HG03521 (cell line): ENCODE measurements at regions not wholly inside any gene's neighbourhood (a gene's known extent, or its start where the extent isn't known, plus 50 kb on each side); places are given as distances from the start of the nearest gene placed in this dataset.

Source experiments
- ATAC-seq: cut with Tn5 transposase; IDR thresholded peaks from one replicate; pipeline ENCODE4 v1.9.1; 2021; ENCODE audit warnings: mild to moderate bottlenecking, moderate library complexity; ENCODE audit not compliant: unreplicated experiment

DNA sequence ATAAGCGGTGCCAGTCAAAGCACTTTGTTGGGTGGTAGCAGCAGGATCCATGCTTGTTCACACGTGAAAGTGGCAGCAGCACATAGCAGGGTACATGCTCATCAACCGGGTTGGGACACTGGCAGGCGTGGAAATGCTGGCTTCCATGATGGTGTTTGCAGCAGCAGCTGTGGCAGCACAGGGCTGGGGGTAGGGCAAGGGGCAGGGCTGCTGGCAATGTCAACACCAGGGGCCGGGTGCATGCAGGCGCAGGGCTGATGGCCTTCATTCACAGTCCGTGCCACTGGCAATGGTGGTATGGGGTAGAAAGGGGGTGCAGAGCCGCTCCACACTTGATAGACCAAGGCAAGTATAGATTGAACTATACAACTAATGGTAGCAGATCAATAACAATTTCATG lies 374.7 kb upstream of the FAM241A start:
- no peak for ATAC-seq

DNA sequence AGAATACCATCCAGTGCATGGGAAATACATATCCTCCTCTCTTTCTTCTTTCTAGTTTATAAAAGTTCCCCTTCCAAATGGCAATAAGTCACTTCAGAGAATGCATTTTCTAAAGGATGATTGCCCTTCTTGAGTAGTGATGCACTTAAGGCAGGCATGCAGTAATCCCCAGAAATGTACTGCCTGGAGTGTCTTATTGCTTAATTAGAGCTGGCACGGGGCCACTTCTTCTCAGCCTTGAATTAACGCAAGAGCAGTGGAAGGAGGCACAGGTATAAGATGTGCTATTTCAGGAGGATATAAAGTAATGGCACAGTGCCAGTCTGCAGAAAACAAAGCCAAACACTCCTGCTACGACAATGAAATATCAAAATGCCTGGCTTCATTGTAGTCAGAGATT lies 371.4 kb upstream of the FAM241A start:
- no peak for ATAC-seq

DNA sequence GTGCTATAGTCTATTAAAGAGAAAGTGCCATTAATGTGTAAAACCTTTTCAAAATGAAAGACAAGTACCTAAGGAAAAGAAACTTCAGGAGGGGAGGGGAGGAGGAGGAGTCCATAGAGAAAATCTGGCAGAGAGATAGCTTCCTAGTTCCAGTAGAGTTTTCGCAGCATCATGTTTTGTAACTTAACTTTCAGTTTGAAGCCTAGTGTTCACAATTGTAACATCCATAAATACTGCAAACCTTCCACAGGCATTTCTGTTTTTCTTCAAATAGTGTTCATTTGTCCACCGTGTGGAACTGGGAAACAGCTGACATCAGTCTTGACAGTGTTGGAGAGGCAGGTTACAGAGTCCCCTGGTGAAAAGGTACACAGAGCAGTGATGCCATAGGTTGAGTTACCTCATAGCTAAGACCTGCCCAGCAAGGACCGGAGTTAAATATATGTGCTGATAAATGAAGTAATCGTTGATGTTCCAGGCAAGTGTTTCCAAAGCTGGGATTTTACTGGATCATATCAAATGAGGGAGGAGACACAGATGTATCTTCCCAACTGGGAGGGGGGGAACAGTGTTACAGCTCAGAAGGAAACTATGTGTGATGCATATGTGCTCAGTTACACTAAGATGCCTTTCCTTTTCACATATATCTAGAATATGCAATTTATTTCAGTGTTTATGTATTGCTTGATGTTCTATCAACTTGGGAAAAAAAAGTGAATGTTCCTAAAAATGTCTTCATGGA lies 369.5 kb upstream of the FAM241A start:
- no peak for ATAC-seq

DNA sequence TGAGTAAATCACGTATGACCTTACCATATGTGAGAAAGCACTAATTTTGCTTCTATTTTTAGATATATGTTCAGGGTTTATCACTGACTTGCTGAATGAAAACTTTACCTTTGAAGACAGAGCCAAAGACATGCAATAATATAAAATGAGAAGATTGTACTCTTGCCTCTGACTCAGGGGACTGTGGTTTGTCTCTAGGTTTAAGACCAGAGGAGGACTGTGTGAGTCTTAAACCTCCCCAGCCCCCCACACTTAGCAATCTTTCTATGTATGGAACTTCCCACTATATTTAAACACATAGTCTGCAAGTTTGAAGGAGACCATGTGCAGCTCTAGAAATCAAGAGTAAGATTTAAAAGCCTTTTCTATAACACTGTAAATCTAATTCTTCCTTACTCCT lies 368.7 kb upstream of the FAM241A start:
- ATAC-seq, result no peak

DNA sequence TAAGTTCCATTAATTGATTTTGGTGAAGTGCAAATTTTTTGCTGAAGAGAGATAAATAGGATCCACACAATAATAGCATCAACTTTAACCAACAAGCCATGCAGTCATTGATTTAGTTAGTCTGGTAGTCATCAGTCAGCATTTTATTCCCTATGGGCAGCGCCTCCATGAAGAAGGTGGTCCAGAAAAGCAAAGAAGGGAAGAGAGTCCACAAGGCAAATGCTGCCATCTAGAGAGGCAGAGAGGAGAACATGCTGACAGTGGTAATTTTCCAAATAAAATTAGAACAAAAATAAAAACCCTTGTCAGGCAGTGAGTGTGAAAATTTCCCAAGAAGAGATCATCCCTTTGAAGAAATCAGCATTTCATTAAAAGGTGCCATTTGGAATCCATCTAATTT lies 366.7 kb upstream of the FAM241A start:
- no peak for ATAC-seq

DNA sequence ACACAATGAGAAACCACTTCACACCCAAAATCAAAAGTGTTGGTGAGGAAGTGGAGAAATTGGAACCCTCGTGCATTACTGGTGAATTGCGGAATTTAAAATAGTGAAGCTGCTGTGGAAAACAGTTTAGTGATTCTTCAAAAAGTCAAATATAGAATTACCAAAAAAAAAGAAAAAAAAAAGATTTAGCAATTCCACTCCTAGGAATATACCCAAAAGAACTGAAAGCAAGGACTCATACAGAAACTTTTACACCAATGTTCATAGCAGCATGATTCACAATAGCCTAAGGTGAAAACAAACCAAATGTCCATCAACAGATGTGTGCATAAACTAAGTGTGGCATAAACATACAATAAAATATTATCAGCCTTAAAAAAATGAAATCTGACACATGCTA lies 364.3 kb upstream of the FAM241A start:
- ATAC-seq, result no peak

DNA sequence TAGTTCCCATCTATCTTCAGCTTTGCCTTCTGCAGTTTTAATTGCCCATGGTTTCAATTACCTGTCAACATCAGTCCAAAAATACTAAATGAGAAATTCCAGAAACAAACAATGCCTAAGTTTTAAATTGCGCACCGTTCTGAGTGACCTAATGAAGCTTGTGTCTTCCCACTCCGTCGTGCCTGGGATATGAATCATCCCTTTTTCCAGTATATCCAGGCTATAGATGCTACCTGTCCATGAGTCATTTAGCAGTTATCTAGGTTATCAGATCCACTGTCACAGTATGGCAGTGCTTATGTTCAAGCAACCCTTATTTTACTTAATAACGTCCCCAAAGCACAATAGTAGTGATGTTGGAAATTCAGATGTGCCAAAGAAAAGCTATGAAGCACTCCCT lies 363.6 kb upstream of the FAM241A start:
- no peak for ATAC-seq

DNA sequence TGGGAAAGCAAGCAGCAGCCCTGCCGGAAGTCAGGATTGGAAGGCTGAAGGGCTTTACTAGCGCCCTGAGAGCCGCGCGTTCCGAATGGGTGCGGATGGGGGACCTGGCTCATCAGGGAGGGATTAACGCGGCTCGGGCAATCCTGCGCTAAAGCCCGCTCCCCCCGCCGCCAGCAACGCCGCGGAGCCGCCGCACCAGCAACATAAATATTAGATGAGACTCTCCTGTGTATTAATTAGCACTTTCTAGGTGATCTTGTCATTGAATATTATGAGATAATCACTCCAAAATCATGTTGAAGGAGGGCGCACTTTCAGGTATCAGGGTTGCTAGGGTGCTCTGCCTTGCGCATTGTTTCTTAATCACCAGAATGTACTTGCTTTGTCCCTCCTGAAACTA lies 357.2 kb upstream of the FAM241A start:
- no peak for ATAC-seq

DNA sequence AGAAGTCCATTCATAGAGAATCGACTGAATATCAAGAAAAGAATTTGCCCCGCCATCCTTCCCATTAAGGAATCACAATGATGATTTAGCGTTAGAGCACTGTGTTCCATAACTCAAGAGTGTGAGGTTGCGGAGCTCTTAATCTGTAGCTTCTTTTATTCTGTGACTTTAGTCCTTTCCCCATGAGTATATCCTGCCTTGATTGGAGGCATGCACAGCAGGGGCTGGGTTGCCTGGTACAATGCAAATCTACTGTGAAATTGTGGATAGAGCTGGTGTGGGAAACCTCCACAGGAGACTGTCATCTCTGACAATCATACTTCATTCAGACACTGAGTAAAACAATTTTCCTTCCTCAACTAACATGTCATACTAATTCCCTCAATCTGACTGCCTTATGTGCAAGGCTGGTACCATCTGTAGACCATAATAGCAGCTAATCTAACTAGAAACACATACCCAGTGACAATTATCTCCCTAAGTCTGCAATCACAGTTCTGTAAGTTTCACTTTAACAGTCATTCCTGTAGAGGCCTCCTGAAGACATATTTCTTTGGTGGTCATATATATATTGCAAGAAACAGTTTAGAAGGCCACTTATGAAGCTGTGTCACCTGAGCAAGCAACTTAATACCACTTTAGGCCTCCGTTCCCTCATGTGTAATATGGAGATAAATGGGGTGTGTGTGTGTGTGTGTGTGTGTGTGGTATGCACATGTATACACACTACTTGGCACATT lies 355.2 kb upstream of the FAM241A start:
- ATAC-seq, result no peak

DNA sequence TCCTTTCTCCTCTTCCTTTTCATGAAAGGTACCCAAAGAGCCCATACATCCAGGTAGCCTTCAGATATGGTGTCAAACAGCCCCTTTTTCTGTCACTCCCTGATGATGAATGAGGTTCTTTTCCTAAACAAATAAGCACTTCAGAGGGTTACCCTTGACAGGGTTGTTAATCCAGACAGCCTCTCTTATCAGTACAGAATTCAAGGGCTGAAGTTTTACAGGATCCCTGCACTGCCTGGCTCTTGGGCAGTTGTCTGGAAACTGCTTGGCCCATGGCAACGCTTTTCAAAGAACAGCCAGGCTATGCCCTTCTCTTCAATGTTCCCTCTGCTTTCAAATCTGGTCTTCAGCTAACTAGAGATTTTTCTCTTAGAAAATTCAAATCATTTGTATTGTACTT lies 352.6 kb upstream of the FAM241A start:
- no peak for ATAC-seq

DNA sequence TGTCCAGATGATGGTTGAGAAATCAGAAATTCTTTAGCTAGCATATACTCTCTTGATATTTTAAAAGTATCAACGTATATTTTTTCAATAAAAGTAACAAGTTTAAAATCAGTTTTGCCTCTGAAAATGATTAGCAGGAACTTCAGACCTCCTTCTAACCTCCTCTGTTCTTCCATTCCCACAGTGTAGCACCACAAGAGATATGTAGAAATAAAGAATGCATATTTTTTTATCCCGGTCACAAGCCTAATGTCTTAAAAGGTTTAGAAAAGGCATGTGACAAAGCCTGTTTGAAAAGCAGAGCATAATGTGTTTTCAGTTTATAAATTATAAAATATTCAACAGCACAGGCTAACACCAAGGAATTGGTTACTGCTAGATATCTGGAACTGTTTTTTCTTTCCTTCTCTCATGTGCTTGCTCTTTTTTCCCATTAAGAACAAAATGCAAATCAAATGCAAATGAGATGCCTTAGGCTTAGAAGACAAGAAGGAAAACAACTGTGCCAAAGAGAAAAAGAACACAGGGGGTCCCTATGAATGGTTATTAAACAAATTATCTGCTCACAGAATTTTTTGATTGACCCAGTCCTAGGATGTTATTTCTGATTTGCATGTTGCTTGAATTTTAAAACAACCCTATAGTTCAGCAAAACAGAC lies 351.7 kb upstream of the FAM241A start:
- ATAC-seq, result no peak

DNA sequence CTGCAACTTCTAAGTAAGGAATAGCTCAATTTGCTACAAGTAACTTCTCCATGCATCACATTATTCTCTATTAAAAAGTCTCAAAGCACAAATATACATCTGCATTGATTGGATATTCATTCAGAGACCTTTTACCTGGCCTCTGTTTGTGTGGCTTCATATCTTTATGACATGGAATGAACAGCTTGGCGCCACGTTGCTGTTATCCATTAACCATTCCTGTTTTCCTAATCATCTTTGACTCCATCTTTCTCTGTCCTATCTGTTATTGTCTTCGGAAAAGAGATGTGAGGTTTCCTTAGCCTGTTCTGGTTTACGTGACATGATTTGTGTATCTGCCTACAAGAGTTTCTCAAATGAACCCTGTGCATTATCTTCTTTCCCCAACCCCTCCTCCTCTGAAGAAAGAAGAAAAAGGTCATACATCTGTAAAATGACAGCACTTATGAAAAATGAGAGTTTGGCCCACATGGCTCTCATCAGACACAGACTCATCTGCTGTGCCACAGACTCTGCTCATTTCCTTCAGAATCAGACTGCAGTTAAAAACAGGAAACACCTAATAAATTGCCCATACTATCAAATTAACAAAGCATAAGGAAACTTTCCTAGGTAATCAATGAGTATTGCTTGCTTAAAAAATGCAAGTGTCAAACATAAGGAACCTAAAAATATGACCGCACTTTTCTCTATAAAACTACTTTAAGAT lies 347.6 kb upstream of the FAM241A start:
- no peak for ATAC-seq

DNA sequence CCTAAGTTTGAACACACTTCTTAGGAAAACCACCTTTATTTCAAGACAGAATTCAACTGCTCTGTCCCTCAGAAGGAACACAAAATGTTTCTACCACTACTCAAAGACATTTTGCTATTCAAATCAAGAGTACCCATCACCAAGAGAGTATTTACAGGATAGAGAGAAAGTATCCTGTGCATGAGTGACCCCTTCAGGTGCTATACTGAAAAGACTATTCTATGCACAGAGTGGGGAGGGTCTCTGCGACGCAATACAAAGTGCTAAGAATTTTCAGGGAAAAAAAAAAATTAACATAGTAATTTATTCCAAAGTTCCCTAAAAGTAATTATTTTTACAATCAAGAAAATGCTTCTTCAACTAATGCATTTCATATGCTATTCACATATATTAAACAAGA lies 346.4 kb upstream of the FAM241A start:
- ATAC-seq, result no peak

DNA sequence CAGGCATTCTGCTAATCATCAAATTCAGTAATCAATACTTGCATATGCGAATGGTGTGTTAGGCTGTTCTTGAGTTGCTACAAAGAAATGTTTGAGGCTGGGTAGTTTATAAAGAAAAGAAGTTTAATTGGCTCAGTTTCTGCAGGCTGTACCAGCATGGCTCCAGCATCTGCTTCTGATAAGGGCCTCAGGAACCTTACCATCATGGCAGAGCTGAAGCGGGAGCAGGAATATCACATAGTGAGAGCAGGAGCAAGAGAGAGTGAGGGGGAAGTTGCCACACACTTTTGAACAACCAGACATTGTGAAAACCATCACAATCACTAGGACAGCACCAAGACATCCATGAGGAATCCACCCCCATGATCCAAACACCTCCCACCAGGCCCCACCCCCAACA lies 344.7 kb upstream of the FAM241A start:
- no peak for ATAC-seq

DNA sequence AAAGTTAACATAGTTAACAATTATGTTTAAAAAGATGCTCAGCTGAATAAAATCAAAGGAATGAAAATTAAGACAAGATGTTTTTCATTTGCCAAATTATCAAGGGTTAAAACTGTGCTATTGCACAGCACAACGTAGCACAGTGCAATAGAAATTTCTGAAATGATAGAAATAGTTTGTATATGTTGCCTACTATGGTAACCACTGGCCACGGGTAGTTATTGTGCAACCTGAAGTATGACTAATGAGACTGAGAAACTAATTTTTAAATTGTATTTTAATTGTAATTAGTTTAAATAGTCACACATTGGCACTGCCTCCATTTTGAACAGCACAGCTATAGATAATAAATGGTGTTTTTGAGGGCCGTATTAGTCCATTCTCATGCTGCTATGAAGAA lies 343.1 kb upstream of the FAM241A start:
- no peak for ATAC-seq

DNA sequence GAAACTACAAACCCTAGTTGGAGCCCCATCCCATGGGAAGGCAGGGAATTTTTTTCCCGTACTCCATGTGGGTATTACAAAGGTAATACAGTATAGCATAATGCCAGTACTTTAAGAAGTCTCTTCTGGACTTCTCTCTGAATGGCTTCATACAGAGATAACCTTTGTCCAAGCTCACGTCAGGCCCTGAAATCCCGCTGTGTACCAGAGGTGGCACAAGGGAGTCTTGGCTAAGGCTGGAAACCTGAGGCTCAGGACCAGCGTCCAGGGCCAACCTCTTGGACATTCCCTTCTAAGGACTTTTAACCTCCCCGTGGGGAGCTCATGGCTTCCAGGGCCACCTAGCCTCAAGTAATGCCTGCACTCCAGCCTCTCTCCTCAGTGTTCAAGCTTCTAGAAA lies 338.9 kb upstream of the FAM241A start:
- ATAC-seq, result no peak

DNA sequence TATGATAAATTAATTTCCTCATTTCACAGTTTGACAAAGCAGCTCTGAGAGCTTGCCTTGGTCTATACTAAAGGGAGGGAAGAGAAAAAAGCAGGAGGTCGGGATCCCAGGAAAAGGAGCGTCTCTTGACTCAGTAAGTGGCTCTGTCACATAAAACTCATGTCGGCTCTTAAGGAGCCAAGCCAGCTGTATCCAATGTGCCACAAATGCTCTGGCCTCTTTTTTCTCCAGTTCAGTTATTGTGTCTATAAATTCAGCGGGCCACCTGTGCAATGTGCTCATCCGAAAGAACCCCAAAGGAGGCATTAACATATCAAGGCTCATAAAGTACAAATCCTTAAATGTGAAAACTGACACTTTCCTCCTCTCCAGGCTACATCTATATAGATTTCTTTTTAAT lies 337.7 kb upstream of the FAM241A start:
- no peak for ATAC-seq

DNA sequence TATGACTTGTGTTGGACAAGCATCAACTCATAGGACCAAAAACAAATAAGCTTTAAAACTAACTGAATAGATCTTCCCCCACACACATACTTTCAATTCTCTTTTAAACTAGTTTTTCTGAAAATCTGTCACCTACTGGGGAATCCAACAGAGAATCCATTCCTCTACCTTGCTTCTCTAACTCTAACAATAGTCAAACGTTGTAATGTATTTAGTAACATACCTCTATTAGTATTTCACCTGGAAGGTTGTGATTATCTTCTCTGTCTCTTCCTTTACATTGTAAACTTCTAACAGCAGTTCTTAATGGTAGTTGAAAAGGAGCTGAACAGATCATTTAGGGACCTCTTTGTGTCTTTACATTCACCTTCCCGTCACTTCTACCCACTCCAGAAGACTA lies 337.1 kb upstream of the FAM241A start:
- ATAC-seq, result no peak

DNA sequence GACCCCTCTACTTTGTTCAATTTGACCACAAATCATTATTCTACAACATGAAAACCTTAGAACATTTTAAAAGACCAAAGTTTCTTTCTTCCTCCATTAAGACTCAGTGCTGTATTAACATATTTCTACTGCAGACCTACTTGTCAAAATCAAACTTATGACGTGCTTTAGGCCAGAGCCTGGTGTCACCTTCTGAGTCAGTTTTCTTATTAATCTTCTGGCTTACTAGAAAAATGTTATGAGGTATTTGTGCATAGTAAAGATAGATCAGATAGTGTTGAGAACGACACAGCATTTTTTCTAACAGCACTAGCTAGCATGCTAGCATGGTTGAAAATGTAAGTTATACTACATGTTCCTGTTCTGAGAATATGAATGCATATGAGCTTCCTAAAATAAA lies 333.6 kb upstream of the FAM241A start:
- ATAC-seq, result no peak

DNA sequence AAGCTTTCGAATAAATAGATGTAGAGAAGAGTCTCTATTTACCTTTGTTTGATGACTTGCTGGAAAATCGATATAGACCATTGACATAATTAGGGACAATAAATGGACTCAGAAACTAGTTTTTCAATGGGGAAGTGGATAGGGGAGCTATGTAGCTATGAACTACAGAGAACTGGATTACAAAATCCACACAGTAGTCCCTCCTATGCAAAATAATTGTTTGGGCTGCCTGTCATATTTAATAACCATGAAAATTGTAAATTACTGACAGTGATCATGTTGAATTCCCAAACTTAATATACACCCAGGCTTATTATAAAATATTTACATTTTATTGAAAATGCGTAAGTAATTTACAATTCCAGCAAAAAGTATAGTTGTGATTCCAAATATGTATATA lies 333.1 kb upstream of the FAM241A start:
- no peak for ATAC-seq

DNA sequence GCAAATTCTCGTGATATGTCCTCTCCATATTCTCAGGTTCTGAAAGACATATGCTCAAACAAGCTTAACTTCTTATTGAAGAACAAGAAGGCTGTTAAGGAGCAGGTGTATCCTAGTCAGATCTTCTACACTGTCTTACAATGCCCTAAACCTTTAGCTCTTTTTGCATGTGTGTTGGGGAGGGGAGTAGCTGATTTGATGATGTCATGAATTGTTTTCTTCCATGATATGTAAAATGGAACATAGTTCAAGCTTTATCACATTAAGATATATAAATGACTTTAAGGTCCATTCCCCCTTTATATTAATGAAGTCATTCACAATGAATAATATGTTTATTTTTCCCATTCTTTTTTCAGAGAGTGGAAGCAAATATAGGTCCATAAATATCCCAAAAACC lies 332.5 kb upstream of the FAM241A start:
- no peak for ATAC-seq
